H9 (cell line): ENCODE measurements at regions not wholly inside any gene's neighbourhood (a gene's known extent, or its start where the extent isn't known, plus 50 kb on each side); places are given as distances from the start of the nearest gene placed in this dataset.

ENCODE experiments used
- DNase-seq: peaks from one replicate; pipeline ENCODE4 v3.0.0-alpha.2; 2017
- H2AFZ ChIP-seq: one replicate; pipeline ENCODE4 v1.6.1; 2013; ENCODE audit warnings: mild to moderate bottlenecking, low read length, control low read depth, moderate library complexity
- H2AK5ac ChIP-seq: 2 replicates; pipeline ENCODE4 v1.6.1; 2013; ENCODE audit warnings: low read length, control low read depth, mixed read lengths; ENCODE audit not compliant: insufficient read length
- H2BK120ac ChIP-seq: one replicate; pipeline ENCODE4 v1.6.1; 2013; ENCODE audit warnings: low read depth, mild to moderate bottlenecking, low read length, control low read depth, inconsistent platforms; ENCODE audit not compliant: poor library complexity, severe bottlenecking
- H2BK12ac ChIP-seq: 2 replicates; pipeline ENCODE4 v1.6.1; 2013; ENCODE audit warnings: low read length, control low read depth, mixed read lengths, low read depth; ENCODE audit not compliant: insufficient read length
- H2BK15ac ChIP-seq: 2 replicates; pipeline ENCODE4 v1.6.1; 2013; ENCODE audit warnings: low read depth, low read length, control low read depth
- H2BK20ac ChIP-seq: one replicate; pipeline ENCODE4 v1.6.1; 2013; ENCODE audit warnings: low read depth, mild to moderate bottlenecking, low read length, control low read depth, inconsistent platforms; ENCODE audit not compliant: poor library complexity, severe bottlenecking
- H2BK5ac ChIP-seq: 2 replicates; pipeline ENCODE4 v1.6.1; 2013; ENCODE audit warnings: low read length, control low read depth, mixed read lengths; ENCODE audit not compliant: insufficient read length
- H3K14ac ChIP-seq: 2 replicates; pipeline ENCODE4 v1.6.1; 2013; ENCODE audit warnings: low read length, control low read depth; ENCODE audit not compliant: insufficient read depth
- H3K18ac ChIP-seq: 2 replicates; pipeline ENCODE4 v1.6.1; 2013; ENCODE audit warnings: low read depth, mild to moderate bottlenecking, mixed read lengths, low read length, control low read depth; ENCODE audit not compliant: insufficient read length
- H3K23ac ChIP-seq: 2 replicates; pipeline ENCODE4 v1.6.1; 2013; ENCODE audit warnings: low read length, control low read depth, mixed read lengths, low read depth; ENCODE audit not compliant: insufficient read length
- H3K23me2 ChIP-seq: 2 replicates; pipeline ENCODE4 v1.6.1; 2013; ENCODE audit warnings: low read depth, mild to moderate bottlenecking, mixed read lengths, low read length, control low read depth; ENCODE audit not compliant: insufficient read length, poor library complexity, severe bottlenecking
- H3K27ac ChIP-seq: 2 replicates; pipeline ENCODE4 v1.5.1; 2013; ENCODE audit warnings: low read length, control low read depth, mixed read lengths, low read depth; ENCODE audit not compliant: insufficient read length
- H3K27me3 ChIP-seq: 2 replicates; pipeline ENCODE4 v1.6.1; 2013; ENCODE audit warnings: low read length, control low read depth, inconsistent platforms; ENCODE audit not compliant: insufficient read depth
- H3K4ac ChIP-seq: 2 replicates; pipeline ENCODE4 v1.6.1; 2013; ENCODE audit warnings: low read depth, mild to moderate bottlenecking, control low read depth, inconsistent platforms, low read length, moderate library complexity
- H3K4me1 ChIP-seq: 2 replicates; pipeline ENCODE4 v1.6.1; 2013; ENCODE audit warnings: low read length, control low read depth, inconsistent platforms; ENCODE audit not compliant: insufficient read depth
- H3K4me2 ChIP-seq: 2 replicates; pipeline ENCODE4 v1.6.1; 2013; ENCODE audit warnings: low read length, control low read depth, mixed read lengths; ENCODE audit not compliant: insufficient read length, insufficient read depth
- H3K56ac ChIP-seq: 2 replicates; pipeline ENCODE4 v1.6.1; 2013; ENCODE audit warnings: low read depth, mild to moderate bottlenecking, mixed read lengths, low read length, control low read depth; ENCODE audit not compliant: insufficient read length
- H3K79me1 ChIP-seq: 2 replicates; pipeline ENCODE4 v1.6.1; 2013; ENCODE audit warnings: low read depth, mild to moderate bottlenecking, moderate library complexity, low read length, control low read depth, inconsistent platforms; ENCODE audit not compliant: insufficient read depth, poor library complexity, severe bottlenecking
- H3K79me2 ChIP-seq: 2 replicates; pipeline ENCODE4 v1.6.1; 2013; ENCODE audit warnings: low read length, control low read depth, inconsistent platforms; ENCODE audit not compliant: insufficient read depth
- H3K9ac ChIP-seq: 2 replicates; pipeline ENCODE4 v1.6.1; 2013; ENCODE audit warnings: low read length, control low read depth, mixed read lengths; ENCODE audit not compliant: insufficient read length; ENCODE audit errors: extremely low read depth
- H3K9me3 ChIP-seq: one replicate; pipeline ENCODE4 v1.6.1; 2013; ENCODE audit warnings: low read depth, low read length, inconsistent platforms; ENCODE audit not compliant: control insufficient read depth
- H3T11ph ChIP-seq: one replicate; pipeline ENCODE4 v1.6.1; 2013; ENCODE audit warnings: mild to moderate bottlenecking, low read length, control low read depth, inconsistent platforms
- H4K20me1 ChIP-seq: one replicate; pipeline ENCODE4 v1.6.1; 2013; ENCODE audit not compliant: control insufficient read depth, insufficient read length, insufficient read depth
- H4K5ac ChIP-seq: 2 replicates; pipeline ENCODE4 v1.6.1; 2013; ENCODE audit warnings: low read depth, mild to moderate bottlenecking, mixed read lengths, low read length, control low read depth; ENCODE audit not compliant: insufficient read length
- H4K8ac ChIP-seq: replicated peaks from 2 replicates; pipeline ENCODE4 v1.6.1; 2013; ENCODE audit warnings: low read length, control low read depth, mixed read lengths, low read depth; ENCODE audit not compliant: insufficient read length
- H4K91ac ChIP-seq: 2 replicates; pipeline ENCODE4 v1.6.1; 2013; ENCODE audit warnings: low read depth, mild to moderate bottlenecking, moderate library complexity, mixed read lengths, low read length, control low read depth; ENCODE audit not compliant: insufficient read length
- H3K27ac Mint-ChIP-seq, 3 experiments: 2 replicates in 2 of 3; 3 replicates in 1 of 3; pipeline ENCODE4 v1.8.0; 2020 to 2021; ENCODE audit warnings: mixed read lengths in 3 of 3, mild to moderate bottlenecking in 1 of 3, moderate library complexity in 1 of 3
- H3K27me3 Mint-ChIP-seq: 2 replicates; pipeline ENCODE4 v1.8.0; 2021; ENCODE audit warnings: low read depth, mild to moderate bottlenecking, moderate library complexity, mixed read lengths
- H3K36me3 Mint-ChIP-seq, 3 experiments: 2 replicates in 2 of 3; 3 replicates in 1 of 3; pipeline ENCODE4 v1.8.0; 2020 to 2021; ENCODE audit warnings: low read depth in 3 of 3, mixed read lengths in 3 of 3; ENCODE audit not compliant: insufficient read depth in 1 of 3
- H3K4me1 Mint-ChIP-seq, 2 experiments: 2 replicates each; pipeline ENCODE4 v1.8.0; 2020; ENCODE audit warnings: mixed read lengths in 2 of 2
- H3K4me3 Mint-ChIP-seq, 2 experiments: 2 replicates in 1 of 2; 3 replicates in 1 of 2; pipeline ENCODE4 v1.8.0; 2020 to 2021; ENCODE audit warnings: mild to moderate bottlenecking in 2 of 2, mixed read lengths in 2 of 2, moderate library complexity in 1 of 2
- H3K9me3 Mint-ChIP-seq, 2 experiments: 2 replicates in 1 of 2; 3 replicates in 1 of 2; pipeline ENCODE4 v1.8.0; 2020; ENCODE audit warnings: mild to moderate bottlenecking in 2 of 2, mixed read lengths in 2 of 2, moderate library complexity in 1 of 2
- WGBS: extraction: QIAGEN DNeasy Blood & Tissue Kit; methylation state at CpG from one replicate; pipeline ENCODE4 v1.1.7; 2013; ENCODE audit warnings: missing lambda C conversion rate, low lambda C conversion rate, mixed read lengths; ENCODE audit not compliant: insufficient read length; ENCODE audit errors: extremely low coverage; 5-methylcytosine and 5-hydroxymethylcytosine counted together
- TF ChIP-seq, protein P1 (sequence below): fragments of 200-600 bp; sonication (generic); conservative IDR thresholded peaks from 3 replicates; pipeline ENCODE4 v1.8.0; 2021; ENCODE audit warnings: antibody characterized with exemption, mild to moderate bottlenecking

GRCh38 chr5:172533399-172534228 lies 79.3 kb upstream of the SH3PXD2B start:
- H4K8ac ChIP-seq: no peak overlapping the region
- H3K4me3 Mint-ChIP-seq: no peak overlapping the region
- H3K27me3 ChIP-seq: no peaks in the 10 kb centered on the region
- H2AK5ac ChIP-seq: no peak overlapping the region
- H3K27ac Mint-ChIP-seq: no peak overlapping the region
- no peak overlapping the region for H2AFZ ChIP-seq
- no peaks in the 10 kb centered on the region for H3K79me1 ChIP-seq
- no CpG with 5 or more reads among the region's 12 CpGs for WGBS
- no peak overlapping the region for H3K9ac ChIP-seq
- H4K20me1 ChIP-seq: no peaks in the 10 kb centered on the region
- no peak overlapping the region for H2BK15ac ChIP-seq
- peaks cover 10 to 14% of the 10 kb centered on the region in 2 experiments; a peak in 3 of 4 replicates for H3K4me1 Mint-ChIP-seq
- H3K27ac ChIP-seq: no peak overlapping the region
- H3K9me3 Mint-ChIP-seq: peaks cover 0 to 4% of the 10 kb centered on the region in 2 experiments; a peak in 4 of 5 replicates
- no peak overlapping the region for H4K91ac ChIP-seq
- H2BK120ac ChIP-seq: no peak overlapping the region
- H3K56ac ChIP-seq: no peak overlapping the region
- H3K23ac ChIP-seq: no peak overlapping the region
- H3K4me1 ChIP-seq: 0 out of 2 replicates have a peak, but pooled peaks cover 2% of the 10 kb centered on the region
- no peak overlapping the region for H2BK20ac ChIP-seq
- TF ChIP-seq, protein P1, sequence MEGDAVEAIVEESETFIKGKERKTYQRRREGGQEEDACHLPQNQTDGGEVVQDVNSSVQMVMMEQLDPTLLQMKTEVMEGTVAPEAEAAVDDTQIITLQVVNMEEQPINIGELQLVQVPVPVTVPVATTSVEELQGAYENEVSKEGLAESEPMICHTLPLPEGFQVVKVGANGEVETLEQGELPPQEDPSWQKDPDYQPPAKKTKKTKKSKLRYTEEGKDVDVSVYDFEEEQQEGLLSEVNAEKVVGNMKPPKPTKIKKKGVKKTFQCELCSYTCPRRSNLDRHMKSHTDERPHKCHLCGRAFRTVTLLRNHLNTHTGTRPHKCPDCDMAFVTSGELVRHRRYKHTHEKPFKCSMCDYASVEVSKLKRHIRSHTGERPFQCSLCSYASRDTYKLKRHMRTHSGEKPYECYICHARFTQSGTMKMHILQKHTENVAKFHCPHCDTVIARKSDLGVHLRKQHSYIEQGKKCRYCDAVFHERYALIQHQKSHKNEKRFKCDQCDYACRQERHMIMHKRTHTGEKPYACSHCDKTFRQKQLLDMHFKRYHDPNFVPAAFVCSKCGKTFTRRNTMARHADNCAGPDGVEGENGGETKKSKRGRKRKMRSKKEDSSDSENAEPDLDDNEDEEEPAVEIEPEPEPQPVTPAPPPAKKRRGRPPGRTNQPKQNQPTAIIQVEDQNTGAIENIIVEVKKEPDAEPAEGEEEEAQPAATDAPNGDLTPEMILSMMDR: no peak
- no peak overlapping the region for H4K5ac ChIP-seq
- no peak overlapping the region for H3K14ac ChIP-seq
- peaks cover 0 to 4% (median 1%) of the 10 kb centered on the region in 3 experiments; a peak in 3 of 7 replicates for H3K36me3 Mint-ChIP-seq
- no peaks in the 10 kb centered on the region for H3K9me3 ChIP-seq
- H3K4ac ChIP-seq: no peak overlapping the region
- DNase-seq: peak; percentile 14
- no peak overlapping the region for H3K18ac ChIP-seq
- no peak overlapping the region for H2BK12ac ChIP-seq
- H3T11ph ChIP-seq: no peak overlapping the region
- H3K79me2 ChIP-seq: no peaks in the 10 kb centered on the region
- peaks cover 22% of the 10 kb centered on the region for H3K27me3 Mint-ChIP-seq
- H3K23me2 ChIP-seq: no peaks in the 10 kb centered on the region
- no peak overlapping the region for H3K4me2 ChIP-seq
- H2BK5ac ChIP-seq: no peak overlapping the region
